ENCODE measurements at regions not wholly inside any gene's neighbourhood (a gene's known extent, or its start where the extent isn't known, plus 50 kb on each side); places are given as distances from the start of the nearest gene placed in this dataset.

DNA sequence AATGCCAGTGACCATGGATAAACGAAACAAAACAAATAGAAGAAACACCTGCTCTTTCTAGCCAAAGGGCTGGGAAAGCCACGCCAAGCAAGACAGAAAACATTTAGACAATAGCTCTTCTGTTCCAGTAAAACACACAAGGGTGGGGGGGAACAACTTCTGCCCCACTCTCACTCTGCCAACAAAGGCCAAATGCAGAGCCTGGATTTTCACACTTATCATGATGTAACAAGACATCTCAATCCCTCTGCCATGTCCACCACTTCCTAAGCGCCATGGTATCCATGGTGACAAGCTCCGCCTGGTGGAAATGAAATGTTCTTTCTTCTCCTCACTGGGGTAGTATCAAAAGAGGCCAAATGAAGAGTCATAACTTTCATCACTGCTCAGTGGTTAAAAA, 60.6 kb downstream of the DRD1 start:
- H3K27ac ChIP-seq, result no peak overlapping the region
- no peaks in the 10 kb centered on the region for H3K36me3 ChIP-seq
- no peaks in the 10 kb centered on the region for H3K27me3 ChIP-seq
- no peaks in the 10 kb centered on the region for H3K4me1 ChIP-seq
- intact Hi-C loops (cut with DNase I), result no loop called here
- H3K9me3 ChIP-seq, result no peaks in the 10 kb centered on the region
- TF ChIP-seq POLR2AphosphoS5 (IDR thresholded peaks at IDR 0.05) (no peak), EP300 (IDR thresholded peaks at IDR 0.05) (no peak), POLR2A (IDR thresholded peaks at IDR 0.05) (no peak)
- TF ChIP-seq, protein P1, sequence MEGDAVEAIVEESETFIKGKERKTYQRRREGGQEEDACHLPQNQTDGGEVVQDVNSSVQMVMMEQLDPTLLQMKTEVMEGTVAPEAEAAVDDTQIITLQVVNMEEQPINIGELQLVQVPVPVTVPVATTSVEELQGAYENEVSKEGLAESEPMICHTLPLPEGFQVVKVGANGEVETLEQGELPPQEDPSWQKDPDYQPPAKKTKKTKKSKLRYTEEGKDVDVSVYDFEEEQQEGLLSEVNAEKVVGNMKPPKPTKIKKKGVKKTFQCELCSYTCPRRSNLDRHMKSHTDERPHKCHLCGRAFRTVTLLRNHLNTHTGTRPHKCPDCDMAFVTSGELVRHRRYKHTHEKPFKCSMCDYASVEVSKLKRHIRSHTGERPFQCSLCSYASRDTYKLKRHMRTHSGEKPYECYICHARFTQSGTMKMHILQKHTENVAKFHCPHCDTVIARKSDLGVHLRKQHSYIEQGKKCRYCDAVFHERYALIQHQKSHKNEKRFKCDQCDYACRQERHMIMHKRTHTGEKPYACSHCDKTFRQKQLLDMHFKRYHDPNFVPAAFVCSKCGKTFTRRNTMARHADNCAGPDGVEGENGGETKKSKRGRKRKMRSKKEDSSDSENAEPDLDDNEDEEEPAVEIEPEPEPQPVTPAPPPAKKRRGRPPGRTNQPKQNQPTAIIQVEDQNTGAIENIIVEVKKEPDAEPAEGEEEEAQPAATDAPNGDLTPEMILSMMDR (IDR thresholded peaks at IDR 0.05), result no peak
- no peak for DNase-seq
- WGBS, 2 donors, result 18 to 70% methylated on average over 4 of the region's 4 CpGs
- H3K4me3 ChIP-seq, result no peak overlapping the region

DNA sequence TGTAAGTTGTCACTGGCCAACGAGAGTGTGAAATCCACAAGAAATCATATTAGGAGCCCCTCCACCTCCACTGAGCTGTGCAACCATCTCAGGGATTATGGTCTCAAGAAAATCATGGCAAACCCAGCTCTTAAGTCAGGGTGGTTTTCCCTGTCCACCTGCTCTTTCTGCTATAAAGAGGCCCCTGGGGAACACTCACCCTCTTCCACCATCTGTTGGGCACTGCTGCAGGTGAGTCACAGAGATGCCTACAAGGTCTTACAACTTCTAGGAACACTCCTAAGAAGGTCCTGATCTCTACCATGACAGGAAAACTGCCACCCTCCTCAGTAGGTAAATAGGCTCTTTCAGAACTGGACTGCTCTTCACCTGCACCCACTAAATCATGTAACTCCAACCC, 61.8 kb downstream of the DRD1 start:
- Histone ChIP-seq H3K4me1 (no peaks in the 10 kb centered on the region), H3K27me3 (no peaks in the 10 kb centered on the region), H3K4me3 (no peak overlapping the region), H3K27ac (no peak overlapping the region), H3K36me3 (no peaks in the 10 kb centered on the region), H3K9me3 (no peaks in the 10 kb centered on the region)
- no peak for TF ChIP-seq EP300 (IDR thresholded peaks at IDR 0.05)
- TF ChIP-seq POLR2AphosphoS5 (IDR thresholded peaks at IDR 0.05), result no peak
- TF ChIP-seq POLR2A (IDR thresholded peaks at IDR 0.05), result no peak
- DNase-seq, result no peak
- intact Hi-C loops (cut with DNase I), result no loop called here
- WGBS, 2 donors, result 86% methylated on average over 1 of the region's 1 CpG

DNA sequence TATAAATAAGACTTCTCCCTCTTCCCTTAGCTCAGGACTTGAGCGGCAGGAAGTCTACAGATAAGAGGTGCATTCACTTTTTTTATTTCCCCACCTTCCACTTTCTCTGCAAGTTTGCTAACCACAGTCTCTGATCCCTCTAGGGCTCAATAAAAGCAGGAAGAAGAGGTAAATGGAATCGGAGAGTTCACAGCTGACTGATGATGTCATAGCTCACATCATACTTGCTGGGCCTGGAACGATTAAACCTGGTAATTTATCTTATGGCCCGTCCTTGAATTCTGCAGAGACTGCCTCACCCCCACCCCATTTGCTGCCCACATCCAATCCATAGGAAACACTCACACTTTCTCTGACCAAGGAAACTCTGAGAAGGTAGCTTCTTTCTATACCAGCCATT, 62.9 kb downstream of the DRD1 start:
- H3K4me1 ChIP-seq, result no peaks in the 10 kb centered on the region
- 66 to 71% methylated on average over 4 of the region's 4 CpGs for WGBS, 2 donors
- no peak overlapping the region for H3K4me3 ChIP-seq
- peaks cover 0 to 4% (median 0%) of the 10 kb centered on the region in 3 donors for H3K27me3 ChIP-seq
- DNase-seq, result no peak
- TF ChIP-seq POLR2A (IDR thresholded peaks at IDR 0.05), result no peak
- TF ChIP-seq, protein P1 (IDR thresholded peaks at IDR 0.05), result no peak
- no peak for TF ChIP-seq EP300 (IDR thresholded peaks at IDR 0.05)
- H3K9me3 ChIP-seq, result no peaks in the 10 kb centered on the region
- H3K36me3 ChIP-seq, result no peaks in the 10 kb centered on the region
- no peak overlapping the region for H3K27ac ChIP-seq
- intact Hi-C loops (cut with DNase I), result no loop called here

DNA sequence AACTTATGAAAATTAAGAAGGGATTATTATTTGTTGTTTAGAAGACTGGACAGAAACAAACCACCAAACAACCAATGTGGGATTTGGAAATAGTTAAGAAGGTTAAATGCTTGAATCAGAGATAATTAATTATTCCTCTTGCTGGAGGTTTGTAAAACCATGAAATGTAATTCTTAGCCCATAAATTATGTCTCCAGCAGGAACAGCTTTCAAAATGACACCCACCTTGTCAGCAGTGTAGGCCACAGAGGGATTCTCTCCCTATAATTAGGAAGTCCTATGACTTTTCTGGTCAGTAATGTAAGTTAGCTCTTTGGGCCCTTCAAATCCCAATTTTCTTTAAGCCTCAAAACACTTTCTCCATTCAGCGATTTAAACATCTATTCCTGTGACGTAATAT, 63.3 kb downstream of the DRD1 start:
- H3K36me3 ChIP-seq, result no peaks in the 10 kb centered on the region
- peaks cover 0 to 6% (median 0%) of the 10 kb centered on the region in 3 donors for H3K27me3 ChIP-seq
- H3K4me1 ChIP-seq, result no peaks in the 10 kb centered on the region
- WGBS, 2 donors, result 97% methylated on average over 2 of the region's 2 CpGs
- H3K9me3 ChIP-seq, result no peaks in the 10 kb centered on the region
- TF ChIP-seq POLR2AphosphoS5 (IDR thresholded peaks at IDR 0.05) (no peak), EP300 (IDR thresholded peaks at IDR 0.05) (no peak), POLR2A (IDR thresholded peaks at IDR 0.05) (no peak)
- TF ChIP-seq, protein P1 (IDR thresholded peaks at IDR 0.05), result no peak
- no peak overlapping the region for H3K27ac ChIP-seq
- DNase-seq, result no peak
- H3K4me3 ChIP-seq, result no peak overlapping the region
- intact Hi-C loops (cut with DNase I), result no loop called here

DNA sequence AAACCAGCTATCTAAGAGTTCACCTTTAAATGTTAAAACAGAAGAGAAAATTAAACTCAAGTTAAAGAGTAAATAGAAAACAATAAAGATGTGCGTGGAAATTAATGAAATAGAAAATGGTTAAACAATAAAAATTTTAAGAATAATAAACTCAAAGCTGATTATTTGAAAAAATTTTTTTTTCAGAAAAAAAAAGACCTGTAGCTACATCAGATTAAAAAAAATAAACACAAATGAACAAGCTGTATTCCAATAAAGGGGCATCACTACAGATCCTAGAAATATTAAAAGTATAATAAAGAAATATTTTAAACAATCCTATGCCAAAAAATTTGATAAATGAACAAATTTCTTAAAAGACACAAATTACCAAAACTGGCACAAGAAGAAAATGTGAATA, 64.1 kb downstream of the DRD1 start:
- Histone ChIP-seq H3K27me3 (peaks cover 0 to 6% (median 0%) of the 10 kb centered on the region in 3 donors), H3K4me3 (no peak overlapping the region), H3K27ac (no peak overlapping the region), H3K4me1 (no peaks in the 10 kb centered on the region), H3K36me3 (no peaks in the 10 kb centered on the region), H3K9me3 (no peaks in the 10 kb centered on the region)
- no peak for DNase-seq
- TF ChIP-seq POLR2A (IDR thresholded peaks at IDR 0.05), result no peak
- TF ChIP-seq, protein P1 (IDR thresholded peaks at IDR 0.05), result no peak
- TF ChIP-seq EP300 (IDR thresholded peaks at IDR 0.05), result no peak
- no peak for TF ChIP-seq POLR2AphosphoS5 (IDR thresholded peaks at IDR 0.05)
- 0 to 50% methylated on average over 1 of the region's 1 CpG for WGBS, 2 donors
- intact Hi-C loops (cut with DNase I), result no loop called here

All from sigmoid colon (tissue), 6 donors.